HG03108 (cell line): ENCODE measurements at regions not wholly inside any gene's neighbourhood (a gene's known extent, or its start where the extent isn't known, plus 50 kb on each side); places are given as distances from the start of the nearest gene placed in this dataset.

Experiments
- ATAC-seq: cut with Tn5 transposase; IDR thresholded peaks from one replicate; pipeline ENCODE4 v1.9.1; 2021; ENCODE audit warnings: moderate library complexity; ENCODE audit not compliant: unreplicated experiment

GRCh38 chr5:68379275-68380036 lies 163.9 kb downstream of the PIK3R1 start:
- ATAC-seq, result no peak

- no peak for ATAC-seq
Measured at GRCh38 chr5:68380078-68380477, 164.5 kb downstream of the PIK3R1 start.

GRCh38 chr5:68381060-68381459 lies 165.5 kb downstream of the PIK3R1 start:
- no peak for ATAC-seq

GRCh38 chr5:68381909-68382308 lies 166.4 kb downstream of the PIK3R1 start:
- no peak for ATAC-seq

GRCh38 chr5:68382640-68383039 lies 167.1 kb downstream of the PIK3R1 start:
- no peak for ATAC-seq

GRCh38 chr5:68383888-68384310 lies 168.3 kb downstream of the PIK3R1 start:
- no peak for ATAC-seq

- no peak for ATAC-seq
Measured at GRCh38 chr5:68384936-68385594, 169.5 kb downstream of the PIK3R1 start.

- ATAC-seq, result no peak
Measured at GRCh38 chr5:68385936-68386335, 170.4 kb downstream of the PIK3R1 start.

GRCh38 chr5:68387074-68387796 lies 171.7 kb downstream of the PIK3R1 start:
- no peak for ATAC-seq

GRCh38 chr5:68389618-68390017 lies 174.1 kb downstream of the PIK3R1 start:
- ATAC-seq, result no peak

- ATAC-seq, result no peak
Measured at GRCh38 chr5:68392617-68393016, 177.1 kb downstream of the PIK3R1 start.

- no peak for ATAC-seq
Measured at GRCh38 chr5:68395302-68395701, 179.7 kb downstream of the PIK3R1 start.

- ATAC-seq, result no peak
Measured at GRCh38 chr5:68395926-68396511, 180.5 kb downstream of the PIK3R1 start.

- ATAC-seq, result no peak
Measured at GRCh38 chr5:68396722-68397121, 181.2 kb downstream of the PIK3R1 start.

- ATAC-seq, result no peak
Measured at GRCh38 chr5:68398146-68398812, 182.7 kb downstream of the PIK3R1 start.

- no peak for ATAC-seq
Measured at GRCh38 chr5:68403301-68403700, 187.7 kb downstream of the PIK3R1 start.

GRCh38 chr5:68404246-68404645 lies 188.7 kb downstream of the PIK3R1 start:
- ATAC-seq, result no peak

- ATAC-seq, result no peak
Measured at GRCh38 chr5:68405026-68405684, 189.6 kb downstream of the PIK3R1 start.

- peak; percentile 9 for ATAC-seq
Measured at GRCh38 chr5:68405784-68406743, 190.5 kb downstream of the PIK3R1 start.
